Stimulated activated CD8-positive, alpha-beta memory T cell treated with anti-CD3 and anti-CD28 coated beads, Interleukin-2, amount 100 ng/mL, for 48 hours (primary cell): ENCODE measurements at regions not wholly inside any gene's neighbourhood (a gene's known extent, or its start where the extent isn't known, plus 50 kb on each side); places are given as distances from the start of the nearest gene placed in this dataset.
"Not testable (repeated sequence)": the region's sequence is repeated elsewhere in the genome, so short reads cannot be mapped to it uniquely, and the experiment has no call there.

ENCODE experiments used
- DNase-seq, 2 donors: peaks; one replicate each; pipeline ENCODE4 v3.0.0-alpha.2; 2020; ENCODE audit warnings: low read depth in 2 of 2

DNA sequence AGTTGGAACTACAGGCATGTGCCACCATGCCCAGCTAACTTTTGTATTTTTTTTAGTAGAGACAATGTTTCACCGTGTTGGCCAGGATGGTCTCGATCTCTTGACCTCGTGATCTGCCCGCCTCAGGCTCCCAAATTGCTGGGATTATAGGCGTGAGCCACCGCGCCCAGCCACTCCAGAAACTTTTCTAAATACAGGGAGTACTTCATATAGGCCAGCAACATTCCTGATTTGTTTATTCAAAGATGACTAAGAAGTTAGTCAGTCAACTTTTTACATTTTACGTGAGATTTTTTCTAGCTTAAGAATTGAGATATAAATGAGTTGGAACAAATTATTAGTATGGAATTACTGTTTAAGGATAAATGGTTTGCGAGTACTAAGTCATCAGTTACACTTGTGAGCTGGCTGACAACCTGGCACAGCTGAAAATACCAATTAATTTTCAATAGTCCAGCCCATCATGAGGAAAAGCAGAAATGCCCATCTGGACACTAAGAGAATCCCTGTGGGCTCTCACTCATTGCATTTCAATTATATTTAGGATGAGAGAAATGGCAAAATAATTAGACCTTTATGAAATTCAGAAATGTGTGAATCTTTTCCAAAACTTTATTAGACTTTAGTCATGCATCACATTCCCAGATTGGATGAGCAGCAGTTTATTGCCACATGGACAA lies 430.8 kb upstream of the SPATA31A3 start:
- DNase-seq = not testable (repeated sequence)

GRCh38 chr9:67418496-67419079 lies 426.2 kb upstream of the SPATA31A3 start:
- DNase-seq = not testable (repeated sequence)

DNA sequence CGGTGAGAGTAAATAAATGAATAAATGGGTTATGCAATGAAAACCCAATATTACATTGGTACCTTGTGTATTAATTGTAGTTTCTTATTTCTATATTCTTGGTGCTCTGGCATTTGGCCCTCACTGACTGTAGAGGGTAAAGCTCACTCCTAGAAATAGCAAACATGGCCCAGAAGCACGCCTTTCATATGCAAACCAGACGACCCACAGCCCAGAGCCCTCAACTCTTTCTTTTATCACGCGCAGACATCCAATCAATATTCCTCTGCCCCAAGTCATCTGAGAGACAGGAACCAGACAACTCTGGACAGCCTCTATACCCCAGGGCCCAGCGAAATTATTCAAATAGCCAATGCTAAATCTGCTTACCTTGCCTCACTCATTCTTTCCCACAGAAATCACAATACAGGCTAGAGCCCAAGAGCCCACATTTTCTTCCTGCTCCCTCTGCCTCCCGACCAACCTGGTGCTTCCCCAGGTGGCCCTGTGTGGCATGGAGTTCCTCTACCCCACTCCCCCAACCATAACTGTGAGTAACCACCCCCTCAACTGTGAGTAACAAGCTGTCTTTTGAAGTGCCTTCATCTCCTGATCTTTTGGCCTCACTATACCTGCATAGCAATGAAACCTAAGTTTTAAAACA lies 425.1 kb upstream of the SPATA31A3 start:
- not testable (repeated sequence) for DNase-seq

GRCh38 chr9:67416639-67417038 lies 424.3 kb upstream of the SPATA31A3 start:
- not testable (repeated sequence) for DNase-seq

GRCh38 chr9:67410606-67411220 lies 418.4 kb upstream of the SPATA31A3 start:
- not testable (repeated sequence) for DNase-seq

DNA sequence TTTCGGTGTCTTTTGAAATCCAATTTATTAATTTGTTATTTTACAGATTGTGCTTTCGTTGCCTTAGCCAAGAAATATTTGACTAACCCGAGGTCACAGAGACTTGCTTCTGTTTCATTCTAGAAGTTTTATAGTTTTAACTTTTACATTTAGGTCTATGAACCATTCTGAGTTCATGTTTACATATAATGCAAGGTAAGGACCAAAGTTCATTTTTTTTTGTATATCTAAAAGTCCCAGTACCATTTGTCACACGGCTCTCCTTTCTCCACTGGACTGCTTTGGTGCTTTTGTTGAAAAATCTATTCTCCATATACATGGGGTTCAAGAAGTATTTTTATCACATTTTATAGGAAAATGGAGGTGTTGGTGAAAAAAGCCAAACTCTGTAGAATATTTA lies 411.4 kb upstream of the SPATA31A3 start:
- DNase-seq = not testable (repeated sequence)

DNA sequence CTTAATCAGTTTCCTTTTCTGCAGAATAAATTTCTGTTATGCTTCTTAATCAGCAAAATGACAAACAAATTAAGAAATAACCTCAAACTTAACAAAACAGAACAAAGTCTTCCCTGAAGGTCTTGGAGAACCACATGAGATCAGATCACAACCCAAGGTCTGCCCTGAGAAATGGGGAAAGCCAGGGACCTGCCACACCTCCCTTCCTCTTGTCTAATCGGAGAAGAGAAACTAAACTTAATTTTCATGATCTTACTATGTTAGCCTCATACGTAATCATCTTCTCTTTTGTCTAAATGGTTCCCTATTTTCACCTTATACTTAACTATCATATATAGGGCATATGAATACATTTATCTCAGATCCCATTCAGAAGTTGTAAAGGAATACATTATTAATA lies 405.4 kb upstream of the SPATA31A3 start:
- DNase-seq = not testable (repeated sequence)

DNA sequence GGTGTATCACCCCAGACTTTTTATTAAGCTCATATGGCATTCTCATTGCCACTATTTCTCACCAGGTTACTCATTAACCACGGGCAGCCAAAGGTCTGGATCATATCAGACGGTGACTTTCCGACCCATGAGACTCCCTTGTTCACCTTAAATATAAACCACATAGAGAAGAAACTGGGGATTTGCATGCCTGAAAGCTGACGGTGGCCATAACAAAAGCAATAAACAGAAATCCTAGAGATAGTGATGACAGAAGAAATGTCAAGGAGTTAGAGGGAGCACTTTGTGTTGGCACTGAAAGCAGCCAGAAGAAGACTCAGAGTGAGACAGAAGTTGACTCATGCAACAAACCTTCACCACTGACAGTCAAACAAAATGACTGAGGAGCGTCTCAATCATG lies 402.4 kb upstream of the SPATA31A3 start:
- DNase-seq = not testable (repeated sequence)

DNA sequence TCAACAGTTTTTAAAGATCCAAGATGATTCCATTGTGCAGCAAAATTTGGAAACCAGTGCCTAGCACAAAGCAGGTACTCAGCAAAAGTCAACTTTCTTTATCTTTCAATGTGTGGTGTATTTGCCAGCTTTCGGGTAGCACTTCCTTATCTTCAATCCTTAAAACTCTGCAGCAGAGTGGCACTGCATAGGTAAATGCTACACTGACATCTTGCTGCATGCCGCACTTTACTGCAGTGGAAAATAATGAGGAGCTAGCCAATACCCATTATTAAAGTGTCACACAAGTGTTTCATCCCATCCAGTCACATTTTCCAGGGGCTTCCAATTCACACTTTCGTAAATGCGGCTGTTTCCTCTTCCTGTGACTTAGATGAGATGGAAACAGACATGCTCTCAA lies 401.7 kb upstream of the SPATA31A3 start:
- DNase-seq = not testable (repeated sequence)

DNA sequence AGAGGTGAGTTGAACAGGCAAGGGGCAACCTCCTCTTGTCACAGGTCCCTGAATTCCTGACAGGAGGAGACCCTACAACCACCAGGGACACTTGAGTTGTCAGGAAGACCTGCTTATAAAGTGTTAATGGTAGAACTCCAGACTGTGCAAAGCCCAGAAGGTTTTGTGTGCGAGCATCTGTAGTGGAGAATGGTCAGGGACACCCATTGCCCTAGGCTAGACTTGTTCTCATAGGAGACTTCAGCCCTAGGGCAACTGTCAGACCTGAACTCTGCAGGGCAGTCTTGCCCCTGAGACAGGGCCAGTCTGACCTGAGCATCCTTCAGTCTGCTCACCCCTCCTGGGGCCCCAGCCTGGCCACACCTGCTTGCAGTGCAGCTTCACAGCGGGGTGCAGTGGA lies 377.3 kb upstream of the SPATA31A3 start:
- DNase-seq = not testable (repeated sequence)

GRCh38 chr9:67362325-67362724 lies 370.0 kb upstream of the SPATA31A3 start:
- DNase-seq = not testable (repeated sequence)

GRCh38 chr9:67353961-67354360 lies 361.6 kb upstream of the SPATA31A3 start:
- not testable (repeated sequence) for DNase-seq

DNA sequence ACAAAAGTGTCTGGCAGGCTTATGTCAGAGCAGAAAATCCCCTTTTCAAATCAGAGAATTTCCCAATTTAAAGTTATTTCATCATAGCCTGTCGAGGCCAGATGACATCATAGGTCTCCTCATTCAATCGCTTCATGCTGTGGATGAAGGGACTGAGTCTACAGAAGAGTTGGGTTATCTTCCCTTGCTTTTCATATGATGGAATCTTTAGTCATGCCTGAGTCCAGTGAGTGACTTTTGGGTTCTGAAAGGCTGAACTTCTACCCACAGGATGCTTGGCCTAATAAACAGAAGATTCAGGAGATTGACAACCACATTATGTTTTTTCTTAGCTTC lies 357.0 kb upstream of the SPATA31A3 start:
- DNase-seq = not testable (repeated sequence)

- not testable (repeated sequence) for DNase-seq
Measured at GRCh38 chr9:67348562-67349423, 356.4 kb upstream of the SPATA31A3 start.

DNA sequence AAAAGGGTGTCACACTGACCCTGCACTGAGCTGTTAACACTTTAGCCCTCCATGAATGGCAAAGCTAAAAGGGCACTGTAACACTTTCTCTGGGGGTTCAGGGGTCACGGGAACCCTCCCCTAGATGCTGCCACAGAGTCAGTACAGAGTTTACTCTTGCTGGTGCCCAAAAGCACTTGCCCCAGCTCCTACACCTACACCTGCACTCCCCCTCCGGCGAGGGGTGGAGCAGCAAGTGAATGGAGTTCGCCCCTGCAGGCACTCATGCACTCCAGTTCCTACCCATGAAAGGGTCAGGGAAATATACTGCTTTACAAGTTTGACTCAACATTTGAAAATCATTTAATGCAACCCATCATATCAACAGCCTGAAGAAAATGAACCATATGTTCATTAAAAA lies 355.7 kb upstream of the SPATA31A3 start:
- DNase-seq = not testable (repeated sequence)

- DNase-seq = not testable (repeated sequence)
Measured at GRCh38 chr9:67339216-67339615, 346.9 kb upstream of the SPATA31A3 start.

DNA sequence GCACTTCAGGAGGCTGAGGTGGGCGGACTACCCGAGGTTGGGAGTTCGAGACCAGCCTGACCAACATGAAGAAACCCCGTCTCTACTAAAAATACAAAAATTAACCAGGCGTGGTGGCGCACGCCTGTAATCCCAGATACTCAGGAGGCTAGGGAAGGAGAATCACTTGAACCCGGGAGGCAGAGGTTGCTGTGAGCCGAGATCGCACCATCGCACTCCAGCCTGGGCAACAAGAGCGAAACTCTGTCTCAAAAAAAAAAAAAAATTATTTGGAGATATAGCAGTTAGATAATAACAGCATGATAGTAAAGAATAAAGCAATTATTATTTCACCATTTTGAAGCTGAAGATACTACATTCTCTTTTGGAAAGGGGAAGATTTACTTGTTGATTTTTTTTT lies 345.9 kb upstream of the SPATA31A3 start:
- DNase-seq = not testable (repeated sequence)

- not testable (repeated sequence) for DNase-seq
Measured at GRCh38 chr9:67334727-67335572, 342.6 kb upstream of the SPATA31A3 start.

GRCh38 chr9:67331634-67332033 lies 339.3 kb upstream of the SPATA31A3 start:
- not testable (repeated sequence) for DNase-seq

- DNase-seq = not testable (repeated sequence)
Measured at GRCh38 chr9:67313409-67313808, 321.1 kb upstream of the SPATA31A3 start.

DNA sequence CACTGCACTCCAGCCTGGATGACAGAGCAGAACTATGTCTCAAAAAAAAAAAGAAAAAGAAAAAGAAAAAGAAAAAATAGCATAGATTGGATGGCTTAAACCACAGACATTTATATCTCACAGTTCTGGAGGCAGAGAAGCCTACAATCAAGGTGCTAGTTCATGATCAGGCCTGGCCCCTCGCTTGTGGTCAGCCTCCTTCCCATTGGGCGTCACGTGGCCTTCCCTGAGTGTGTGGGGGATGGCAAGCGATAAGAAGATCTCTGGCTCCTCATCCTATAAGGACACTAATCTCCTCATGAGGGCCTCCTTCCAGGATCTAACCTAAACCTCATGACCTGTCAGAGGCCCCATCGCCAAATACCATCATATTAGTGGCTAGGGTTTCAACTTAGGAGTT lies 320.2 kb upstream of the SPATA31A3 start:
- not testable (repeated sequence) for DNase-seq
